ENCODE measurements at regions not wholly inside any gene's neighbourhood (a gene's known extent, or its start where the extent isn't known, plus 50 kb on each side); places are given as distances from the start of the nearest gene placed in this dataset.
A peak's percentile ranks its signal among the peaks of the same experiment; 100 is the strongest.

GRCh38 chr1:25047506-25048240, 117.6 kb upstream of the RUNX3 start:
- FAIRE-seq (no peak), DNase-seq (ENCODE audit: insufficient read length, low spot score) (no peak)
- no peak for TF ChIP-seq POLR2AphosphoS5 (IDR thresholded peaks at IDR 0.05; ENCODE audit: low read depth, low read length)
- no peak for TF ChIP-seq PAX5 (IDR thresholded peaks at IDR 0.05; ENCODE audit: insufficient read depth, low read length, severe bottlenecking)
- no peak for TF ChIP-seq SPI1 (IDR thresholded peaks at IDR 0.05; ENCODE audit: low read depth, low read length)
- no peak for TF ChIP-seq POU2F2 (IDR thresholded peaks at IDR 0.05; ENCODE audit: low read depth, low read length)
- TF ChIP-seq TAF1 (IDR thresholded peaks at IDR 0.05; ENCODE audit: low read depth, low read length): no peak
- TF ChIP-seq POLR2A (IDR thresholded peaks at IDR 0.05; ENCODE audit: low read depth, low read length): no peak

GRCh38 chr1:25046194-25046532, 116.1 kb upstream of the RUNX3 start:
- no peak for DNase-seq (ENCODE audit: insufficient read length, low spot score)
- FAIRE-seq: peak; percentile 82
- TF ChIP-seq POU2F2 (IDR thresholded peaks at IDR 0.05; ENCODE audit: low read depth, low read length): no peak
- TF ChIP-seq POLR2AphosphoS5 (IDR thresholded peaks at IDR 0.05; ENCODE audit: low read depth, low read length): no peak

- no peak for DNase-seq (ENCODE audit: insufficient read length, low spot score)
- TF ChIP-seq TAF1 (IDR thresholded peaks at IDR 0.05; ENCODE audit: low read depth, low read length) (no peak), POLR2A (IDR thresholded peaks at IDR 0.05; ENCODE audit: low read depth, low read length) (no peak), SPI1 (IDR thresholded peaks at IDR 0.05; ENCODE audit: low read depth, low read length) (no peak), POU2F2 (IDR thresholded peaks at IDR 0.05; ENCODE audit: low read depth, low read length) (no peak), PAX5 (IDR thresholded peaks at IDR 0.05; ENCODE audit: insufficient read depth, low read length, severe bottlenecking) (no peak), POLR2AphosphoS5 (IDR thresholded peaks at IDR 0.05; ENCODE audit: low read depth, low read length) (no peak)
- FAIRE-seq: peak; percentile 47
These were observed 115.6 kb upstream of the RUNX3 start for GRCh38 chr1:25045480-25046193.

GRCh38 chr1:25043228-25043580, 113.1 kb upstream of the RUNX3 start:
- FAIRE-seq (no peak), DNase-seq (ENCODE audit: insufficient read length, low spot score) (no peak)
- TF ChIP-seq SPI1 (IDR thresholded peaks at IDR 0.05; ENCODE audit: low read depth, low read length) (no peak), POLR2A (IDR thresholded peaks at IDR 0.05; ENCODE audit: low read depth, low read length) (no peak), POU2F2 (IDR thresholded peaks at IDR 0.05; ENCODE audit: low read depth, low read length) (no peak), POLR2AphosphoS5 (IDR thresholded peaks at IDR 0.05; ENCODE audit: low read depth, low read length) (no peak), PAX5 (IDR thresholded peaks at IDR 0.05; ENCODE audit: insufficient read depth, low read length, severe bottlenecking) (no peak), TAF1 (IDR thresholded peaks at IDR 0.05; ENCODE audit: low read depth, low read length) (no peak)

GRCh38 chr1:25042331-25043227, 112.5 kb upstream of the RUNX3 start:
- FAIRE-seq (peak; percentile 20), DNase-seq (ENCODE audit: insufficient read length, low spot score) (no peak)

GRCh38 chr1:25041916-25042315, 111.8 kb upstream of the RUNX3 start:
- FAIRE-seq: no peak
- DNase-seq (ENCODE audit: insufficient read length, low spot score): no peak
- TF ChIP-seq PAX5 (IDR thresholded peaks at IDR 0.05; ENCODE audit: insufficient read depth, low read length, severe bottlenecking): no peak
- TF ChIP-seq POLR2A (IDR thresholded peaks at IDR 0.05; ENCODE audit: low read depth, low read length): no peak
- no peak for TF ChIP-seq TAF1 (IDR thresholded peaks at IDR 0.05; ENCODE audit: low read depth, low read length)
- TF ChIP-seq POU2F2 (IDR thresholded peaks at IDR 0.05; ENCODE audit: low read depth, low read length): no peak
- no peak for TF ChIP-seq POLR2AphosphoS5 (IDR thresholded peaks at IDR 0.05; ENCODE audit: low read depth, low read length)
- no peak for TF ChIP-seq SPI1 (IDR thresholded peaks at IDR 0.05; ENCODE audit: low read depth, low read length)

More at GRCh38 chr1:25042331-25043227, 112.5 kb upstream of the RUNX3 start:
- no peak for TF ChIP-seq SPI1 (IDR thresholded peaks at IDR 0.05; ENCODE audit: low read depth, low read length)
- TF ChIP-seq POU2F2 (IDR thresholded peaks at IDR 0.05; ENCODE audit: low read depth, low read length): no peak
- TF ChIP-seq TAF1 (IDR thresholded peaks at IDR 0.05; ENCODE audit: low read depth, low read length): no peak
- TF ChIP-seq POLR2A (IDR thresholded peaks at IDR 0.05; ENCODE audit: low read depth, low read length): no peak
- no peak for TF ChIP-seq PAX5 (IDR thresholded peaks at IDR 0.05; ENCODE audit: insufficient read depth, low read length, severe bottlenecking)
- no peak for TF ChIP-seq POLR2AphosphoS5 (IDR thresholded peaks at IDR 0.05; ENCODE audit: low read depth, low read length)

- FAIRE-seq: no peak
- TF ChIP-seq SPI1 (IDR thresholded peaks at IDR 0.05; ENCODE audit: low read depth, low read length) (no peak), PAX5 (IDR thresholded peaks at IDR 0.05; ENCODE audit: insufficient read depth, low read length, severe bottlenecking) (no peak)
- DNase-seq (ENCODE audit: insufficient read length, low spot score): no peak
These were observed 110.1 kb upstream of the RUNX3 start for GRCh38 chr1:25040122-25040685.

- FAIRE-seq: no peak
- TF ChIP-seq POLR2AphosphoS5 (IDR thresholded peaks at IDR 0.05; ENCODE audit: low read depth, low read length) (no peak), POLR2A (IDR thresholded peaks at IDR 0.05; ENCODE audit: low read depth, low read length) (no peak), TAF1 (IDR thresholded peaks at IDR 0.05; ENCODE audit: low read depth, low read length) (no peak), PAX5 (IDR thresholded peaks at IDR 0.05; ENCODE audit: insufficient read depth, low read length, severe bottlenecking) (no peak), POU2F2 (IDR thresholded peaks at IDR 0.05; ENCODE audit: low read depth, low read length) (no peak), SPI1 (IDR thresholded peaks at IDR 0.05; ENCODE audit: low read depth, low read length) (no peak)
- no peak for DNase-seq (ENCODE audit: insufficient read length, low spot score)
These were observed 109.2 kb upstream of the RUNX3 start for GRCh38 chr1:25039229-25039628.

GRCh38 chr1:25038699-25039098, 108.6 kb upstream of the RUNX3 start:
- TF ChIP-seq POU2F2 (IDR thresholded peaks at IDR 0.05; ENCODE audit: low read depth, low read length) (no peak), POLR2AphosphoS5 (IDR thresholded peaks at IDR 0.05; ENCODE audit: low read depth, low read length) (no peak), POLR2A (IDR thresholded peaks at IDR 0.05; ENCODE audit: low read depth, low read length) (no peak), TAF1 (IDR thresholded peaks at IDR 0.05; ENCODE audit: low read depth, low read length) (no peak), SPI1 (IDR thresholded peaks at IDR 0.05; ENCODE audit: low read depth, low read length) (no peak), PAX5 (IDR thresholded peaks at IDR 0.05; ENCODE audit: insufficient read depth, low read length, severe bottlenecking) (no peak)
- DNase-seq (ENCODE audit: insufficient read length, low spot score): no peak
- no peak for FAIRE-seq
